H1 (cell line): ENCODE measurements at regions not wholly inside any gene's neighbourhood (a gene's known extent, or its start where the extent isn't known, plus 50 kb on each side); places are given as distances from the start of the nearest gene placed in this dataset.

Experiments used
- TF ChIP-seq, protein P1 (sequence below): IDR thresholded peaks from 2 replicates; pipeline ENCODE4 v1.6.1; 2011; ENCODE audit warnings: low read length, improper control_type of control experiment

DNA sequence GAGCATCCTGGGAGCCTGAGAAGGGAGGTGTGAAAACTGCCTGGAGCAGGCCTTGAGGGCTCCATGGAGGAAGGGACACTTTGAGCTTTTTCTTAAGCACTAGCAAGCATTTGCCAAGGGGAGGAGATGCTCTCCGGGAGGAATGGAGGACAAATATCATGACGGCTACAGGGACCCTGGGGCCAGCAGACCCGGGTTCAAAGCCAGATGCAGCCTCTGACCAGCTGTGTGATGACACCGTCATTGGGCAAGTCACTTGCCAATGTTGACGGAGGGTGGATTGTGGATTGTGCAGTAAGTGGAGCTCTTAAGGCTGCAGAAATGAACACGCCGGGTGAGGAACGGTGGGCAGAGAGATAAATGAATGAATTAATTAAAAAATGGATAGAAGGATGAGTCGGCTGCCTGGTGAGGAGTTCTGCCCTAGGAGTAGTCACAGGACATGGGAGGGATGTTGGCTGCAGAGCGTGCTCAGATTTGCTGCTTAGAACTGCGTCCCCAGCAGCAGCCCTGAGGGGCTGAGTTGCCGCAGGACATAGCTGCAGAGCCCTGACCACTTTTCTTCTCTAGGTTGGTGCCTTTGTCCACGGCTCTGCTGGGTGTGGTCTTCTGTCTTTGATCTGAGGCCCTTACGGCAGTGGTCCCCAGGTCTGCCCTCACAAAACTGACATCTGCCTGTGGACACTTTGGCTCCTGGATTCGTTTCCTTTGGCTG is 507.6 kb downstream of the NPHP4 start (continued):
- TF ChIP-seq, protein P1, sequence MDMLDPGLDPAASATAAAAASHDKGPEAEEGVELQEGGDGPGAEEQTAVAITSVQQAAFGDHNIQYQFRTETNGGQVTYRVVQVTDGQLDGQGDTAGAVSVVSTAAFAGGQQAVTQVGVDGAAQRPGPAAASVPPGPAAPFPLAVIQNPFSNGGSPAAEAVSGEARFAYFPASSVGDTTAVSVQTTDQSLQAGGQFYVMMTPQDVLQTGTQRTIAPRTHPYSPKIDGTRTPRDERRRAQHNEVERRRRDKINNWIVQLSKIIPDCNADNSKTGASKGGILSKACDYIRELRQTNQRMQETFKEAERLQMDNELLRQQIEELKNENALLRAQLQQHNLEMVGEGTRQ, result no peak
